ENCODE measurements at regions not wholly inside any gene's neighbourhood (a gene's known extent, or its start where the extent isn't known, plus 50 kb on each side); places are given as distances from the start of the nearest gene placed in this dataset.

GRCh38 chr5:4101189-4101588, 505.6 kb downstream of the IRX1 start:
- TF ChIP-seq PBX3 (CRISPR knock-in tag; IDR thresholded peaks at IDR 0.05), result no peak
- no peak for TF ChIP-seq YY1 (tag by site-specific recombination; IDR thresholded peaks at IDR 0.05)
- TF ChIP-seq OVOL3 (tag by site-specific recombination; IDR thresholded peaks at IDR 0.05), result no peak
- no peak for TF ChIP-seq ZNF658 (tag by site-specific recombination; IDR thresholded peaks at IDR 0.05)
- TF ChIP-seq CTCF (tag by site-specific recombination; IDR thresholded peaks at IDR 0.05), result no peak
- no peak for TF ChIP-seq ZNF175 (tag by site-specific recombination; IDR thresholded peaks at IDR 0.05)
- TF ChIP-seq ZNF704 (tag by site-specific recombination; IDR thresholded peaks at IDR 0.05), result no peak
- no peak for TF ChIP-seq ZNF121 (tag by site-specific recombination; IDR thresholded peaks at IDR 0.05)
- no peak for TF ChIP-seq ZNF416 (tag by site-specific recombination; IDR thresholded peaks at IDR 0.05)
